HEK293T (cell line): ENCODE measurements at regions not wholly inside any gene's neighbourhood (a gene's known extent, or its start where the extent isn't known, plus 50 kb on each side); places are given as distances from the start of the nearest gene placed in this dataset.
"Not testable (repeated sequence)": the region's sequence is repeated elsewhere in the genome, so short reads cannot be mapped to it uniquely, and the experiment has no call there.

ENCODE experiments used
- CTCF ChIA-PET: fragments of 350-600 bp; formaldehyde crosslinking; extraction: SDS; loops from one replicate; lab custom pipeline; 2021; ENCODE audit warnings: antibody characterized with exemption, inconsistent platforms; lab: Yijun Ruan, JAX
- POLR2A ChIA-PET: fragments of 350-600 bp; formaldehyde crosslinking; extraction: SDS; loops from one replicate; lab custom pipeline; 2020; ENCODE audit warnings: antibody characterized with exemption, inconsistent platforms; lab: Yijun Ruan, JAX
- DNase-seq: peaks from one replicate; pipeline ENCODE4 v3.0.0; 2012; ENCODE audit warnings: mixed read lengths; ENCODE audit errors: extremely low spot score
- ARNT ChIP-seq: fragments of 450-650 bp; IDR thresholded peaks from 2 replicates; pipeline ENCODE4 v1.6.1; 2017; ENCODE audit warnings: mild to moderate bottlenecking
- BHLHE40 ChIP-seq: fragments of 450-650 bp; IDR thresholded peaks from 2 replicates; pipeline ENCODE4 v1.6.1; 2016; ENCODE audit warnings: mild to moderate bottlenecking, moderate library complexity, borderline replicate concordance
- CTBP1 ChIP-seq: fragments of 450-650 bp; IDR thresholded peaks from 2 replicates; pipeline ENCODE4 v1.6.1; 2016; ENCODE audit warnings: borderline replicate concordance
- ELF4 ChIP-seq: fragments of 450-650 bp; IDR thresholded peaks from 2 replicates; pipeline ENCODE4 v1.6.1; 2017; ENCODE audit warnings: antibody characterized with exemption
- FOXA1 ChIP-seq: fragments of 450-650 bp; IDR thresholded peaks from 2 replicates; pipeline ENCODE4 v1.6.1; 2016; ENCODE audit warnings: mild to moderate bottlenecking
- FOXK2 ChIP-seq: fragments of 450-650 bp; IDR thresholded peaks from 2 replicates; pipeline ENCODE4 v1.6.1; 2016; ENCODE audit warnings: mild to moderate bottlenecking
- FOXM1 ChIP-seq: fragments of 450-650 bp; IDR thresholded peaks from 2 replicates; pipeline ENCODE4 v1.6.1; 2017; ENCODE audit warnings: mild to moderate bottlenecking, borderline replicate concordance
- HDGF ChIP-seq: fragments of 450-650 bp; IDR thresholded peaks from 2 replicates; pipeline ENCODE4 v1.6.1; 2017; ENCODE audit warnings: antibody characterized with exemption, borderline replicate concordance
- L3MBTL2 ChIP-seq: fragments of 450-650 bp; conservative IDR thresholded peaks from 2 replicates; pipeline ENCODE4 v1.6.1; 2016; ENCODE audit warnings: mild to moderate bottlenecking
- LEF1 ChIP-seq: fragments of 450-650 bp; IDR thresholded peaks from 2 replicates; pipeline ENCODE4 v1.6.1; 2017; ENCODE audit warnings: mild to moderate bottlenecking, borderline replicate concordance
- NFRKB ChIP-seq: fragments of 450-650 bp; IDR thresholded peaks from 2 replicates; pipeline ENCODE4 v1.6.1; 2016; ENCODE audit warnings: mild to moderate bottlenecking, moderate library complexity
- PKNOX1 ChIP-seq: fragments of 450-650 bp; IDR thresholded peaks from 2 replicates; pipeline ENCODE4 v1.6.1; 2016
- SP1 ChIP-seq: fragments of 450-650 bp; IDR thresholded peaks from 2 replicates; pipeline ENCODE4 v1.6.1; 2017
- SUZ12 ChIP-seq: fragments of 450-650 bp; IDR thresholded peaks from 2 replicates; pipeline ENCODE4 v1.6.1; 2016; ENCODE audit warnings: mild to moderate bottlenecking
- TARDBP ChIP-seq: fragments of 450-650 bp; IDR thresholded peaks from 2 replicates; pipeline ENCODE4 v1.6.1; 2016
- ZNF384 ChIP-seq: fragments of 450-650 bp; IDR thresholded peaks from 2 replicates; pipeline ENCODE4 v1.6.1; 2016

GRCh38 chr5:36402512-36402906, 100.8 kb upstream of the RANBP3L start:
- ChIA-PET CTCF (interaction anchor here (1.1 kb wide), 1 partner anchor 14 kb away, joined by 3 read pairs; no protein-coding TSS in a partner anchor), POLR2A (no interaction called here)
- TF ChIP-seq LEF1 (no peak), NFRKB (no peak), SUZ12 (no peak), HDGF (no peak), PKNOX1 (no peak), FOXK2 (no peak), TARDBP (no peak), BHLHE40 (no peak), CTBP1 (no peak), ELF4 (no peak), ARNT (no peak), FOXA1 (no peak)
- DNase-seq: no peak

GRCh38 chr5:36403632-36404311, 102.1 kb upstream of the RANBP3L start:
- POLR2A ChIA-PET: no interaction called here
- TF ChIP-seq FOXA1: no peak
- no peak for TF ChIP-seq L3MBTL2
- no peak for TF ChIP-seq TARDBP
- TF ChIP-seq FOXK2: no peak
- TF ChIP-seq NFRKB: no peak
- no peak for TF ChIP-seq FOXM1
- TF ChIP-seq SP1: no peak
- TF ChIP-seq BHLHE40: no peak
- TF ChIP-seq LEF1: no peak
- no peak for TF ChIP-seq SUZ12
- no peak for TF ChIP-seq ARNT
- TF ChIP-seq CTBP1: no peak
- no peak for TF ChIP-seq ZNF384
- TF ChIP-seq ELF4: no peak
- TF ChIP-seq HDGF: no peak
- no peak for TF ChIP-seq PKNOX1
- DNase-seq: no peak
- CTCF ChIA-PET: interaction anchor here (1.0 kb wide), 1 partner anchor 287 kb away, joined by 3 read pairs; no protein-coding TSS in a partner anchor

GRCh38 chr5:36406023-36406422, 104.3 kb upstream of the RANBP3L start:
- CTCF ChIA-PET: no interaction called here
- no peak for TF ChIP-seq FOXK2
- no peak for TF ChIP-seq SUZ12
- TF ChIP-seq LEF1: no peak
- TF ChIP-seq PKNOX1: no peak
- TF ChIP-seq ARNT: no peak
- TF ChIP-seq BHLHE40: no peak
- TF ChIP-seq FOXA1: no peak
- TF ChIP-seq HDGF: no peak
- no peak for TF ChIP-seq CTBP1
- POLR2A ChIA-PET: no interaction called here
- no peak for DNase-seq

- ChIA-PET CTCF (interaction anchor here (0.9 kb wide), 1 partner anchor 288 kb away, joined by 3 read pairs; no protein-coding TSS in a partner anchor), POLR2A (no interaction called here)
- TF ChIP-seq NFRKB: no peak
- no peak for TF ChIP-seq FOXM1
- TF ChIP-seq SUZ12: no peak
- TF ChIP-seq ZNF384: no peak
- no peak for TF ChIP-seq L3MBTL2
- TF ChIP-seq TARDBP: no peak
- TF ChIP-seq CTBP1: no peak
- TF ChIP-seq ARNT: no peak
- no peak for TF ChIP-seq LEF1
- no peak for TF ChIP-seq PKNOX1
- no peak for TF ChIP-seq BHLHE40
- no peak for TF ChIP-seq SP1
- no peak for TF ChIP-seq ELF4
- no peak for TF ChIP-seq FOXK2
- no peak for TF ChIP-seq HDGF
- DNase-seq: no peak
Observed at GRCh38 chr5:36407396-36407795, 105.7 kb upstream of the RANBP3L start.

- CTCF ChIA-PET: interaction anchor here (0.6 kb wide), 1 partner anchor 448 kb away, joined by 5 read pairs; no protein-coding TSS in a partner anchor
- POLR2A ChIA-PET, DNase-seq: not testable (repeated sequence)
Observed at GRCh38 chr5:36409711-36410110, 108.0 kb upstream of the RANBP3L start.

- CTCF ChIA-PET, POLR2A ChIA-PET, DNase-seq: not testable (repeated sequence)
Observed at GRCh38 chr5:36410672-36411071, 109.0 kb upstream of the RANBP3L start.
